ENCODE measurements at regions not wholly inside any gene's neighbourhood (a gene's known extent, or its start where the extent isn't known, plus 50 kb on each side); places are given as distances from the start of the nearest gene placed in this dataset.

DNA sequence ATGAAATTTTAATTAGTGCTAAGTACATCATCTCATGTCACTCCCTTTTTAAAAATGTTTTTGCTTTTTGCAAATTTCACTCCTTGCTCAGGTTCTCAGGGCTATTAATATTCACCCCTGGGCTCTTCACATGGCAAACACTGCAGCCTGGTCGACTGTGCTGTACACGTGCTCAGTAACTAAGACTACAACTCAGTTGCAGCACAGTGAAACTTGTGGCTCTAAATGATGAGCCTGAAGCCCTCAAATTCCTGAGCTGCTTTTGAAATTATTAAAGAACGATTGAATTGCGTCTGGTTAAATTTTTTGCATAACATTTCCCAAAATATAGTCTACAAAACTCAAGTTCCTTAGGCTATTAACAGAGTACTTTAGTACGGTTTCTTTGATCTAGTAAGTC lies 159.3 kb upstream of the C2CD4B start:
- H3K27me3 ChIP-seq (ENCODE audit: insufficient read depth, low read depth, low read length) = no peaks in the 10 kb centered on the region
- H2AFZ ChIP-seq (ENCODE audit: low read depth, low read length) = no peak overlapping the region
- H4K20me1 ChIP-seq (ENCODE audit: insufficient read depth) = no peaks in the 10 kb centered on the region
- no peaks in the 10 kb centered on the region for H3K9me3 ChIP-seq (ENCODE audit: low read length)
- no peak overlapping the region for H3K4me2 ChIP-seq (ENCODE audit: low read length)
- H3K36me3 ChIP-seq (ENCODE audit: insufficient read depth, low read length) = no peaks in the 10 kb centered on the region
- no peaks in the 10 kb centered on the region for H3K9me2 ChIP-seq (ENCODE audit: insufficient read depth, low read length)
- H3K9ac ChIP-seq (ENCODE audit: low read length) = no peak overlapping the region
- H3K27ac ChIP-seq (ENCODE audit: low read length) = no peak overlapping the region
- TF ChIP-seq RAD21 (conservative IDR thresholded peaks at IDR 0.05) (no peak), POLR2AphosphoS5 (IDR thresholded peaks at IDR 0.05) (no peak), TAF1 (IDR thresholded peaks at IDR 0.05; ENCODE audit: low read depth) (no peak), MXI1 (conservative IDR thresholded peaks at IDR 0.05; ENCODE audit: poor library complexity, severe bottlenecking) (no peak), EP300 (conservative IDR thresholded peaks at IDR 0.05; ENCODE audit: poor library complexity, severe bottlenecking) (no peak), EZH2 (IDR thresholded peaks at IDR 0.05; ENCODE audit: borderline replicate concordance, insufficient read depth, low read length, poor library complexity, severe bottlenecking) (no peak), SMC3 (conservative IDR thresholded peaks at IDR 0.05; ENCODE audit: poor library complexity) (no peak)
- TF ChIP-seq, protein P1, sequence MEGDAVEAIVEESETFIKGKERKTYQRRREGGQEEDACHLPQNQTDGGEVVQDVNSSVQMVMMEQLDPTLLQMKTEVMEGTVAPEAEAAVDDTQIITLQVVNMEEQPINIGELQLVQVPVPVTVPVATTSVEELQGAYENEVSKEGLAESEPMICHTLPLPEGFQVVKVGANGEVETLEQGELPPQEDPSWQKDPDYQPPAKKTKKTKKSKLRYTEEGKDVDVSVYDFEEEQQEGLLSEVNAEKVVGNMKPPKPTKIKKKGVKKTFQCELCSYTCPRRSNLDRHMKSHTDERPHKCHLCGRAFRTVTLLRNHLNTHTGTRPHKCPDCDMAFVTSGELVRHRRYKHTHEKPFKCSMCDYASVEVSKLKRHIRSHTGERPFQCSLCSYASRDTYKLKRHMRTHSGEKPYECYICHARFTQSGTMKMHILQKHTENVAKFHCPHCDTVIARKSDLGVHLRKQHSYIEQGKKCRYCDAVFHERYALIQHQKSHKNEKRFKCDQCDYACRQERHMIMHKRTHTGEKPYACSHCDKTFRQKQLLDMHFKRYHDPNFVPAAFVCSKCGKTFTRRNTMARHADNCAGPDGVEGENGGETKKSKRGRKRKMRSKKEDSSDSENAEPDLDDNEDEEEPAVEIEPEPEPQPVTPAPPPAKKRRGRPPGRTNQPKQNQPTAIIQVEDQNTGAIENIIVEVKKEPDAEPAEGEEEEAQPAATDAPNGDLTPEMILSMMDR (IDR thresholded peaks at IDR 0.05; ENCODE audit: poor library complexity, severe bottlenecking) = no peak
- no peak overlapping the region for H3K4me3 ChIP-seq (ENCODE audit: low read length)
- H3F3A ChIP-seq (ENCODE audit: insufficient read depth, low read length, poor library complexity, severe bottlenecking) = no peaks in the 10 kb centered on the region
- no peaks in the 10 kb centered on the region for H3K79me2 ChIP-seq (replicated peaks; ENCODE audit: insufficient read depth, low read length)

DNA sequence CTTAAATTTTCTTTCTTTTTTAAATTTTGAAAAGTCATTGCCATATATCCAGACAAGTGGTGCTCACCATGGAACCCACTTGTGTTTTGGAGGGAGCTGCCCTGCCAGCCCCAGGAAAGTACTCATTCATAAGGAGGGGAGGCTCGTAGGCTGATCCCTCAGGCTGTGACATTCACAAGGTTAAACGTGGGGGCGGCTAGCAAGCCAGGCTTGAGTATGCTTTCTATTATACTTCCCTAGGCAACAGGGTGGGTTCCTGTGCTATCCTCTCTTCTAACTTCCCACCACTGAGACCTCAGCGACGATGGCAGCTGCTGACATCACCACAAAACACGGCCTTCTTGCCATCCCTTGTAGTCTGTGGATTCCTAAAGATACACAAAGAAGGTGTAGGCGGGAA lies 160.5 kb upstream of the C2CD4B start:
- TF ChIP-seq MXI1 (conservative IDR thresholded peaks at IDR 0.05; ENCODE audit: poor library complexity, severe bottlenecking) (no peak), SMC3 (conservative IDR thresholded peaks at IDR 0.05; ENCODE audit: poor library complexity) (no peak)
- TF ChIP-seq, protein P1 (IDR thresholded peaks at IDR 0.05; ENCODE audit: poor library complexity, severe bottlenecking) = no peak
- Histone ChIP-seq H3F3A (ENCODE audit: insufficient read depth, low read length, poor library complexity, severe bottlenecking) (no peaks in the 10 kb centered on the region), H3K4me3 (ENCODE audit: low read length) (no peak overlapping the region), H3K27ac (ENCODE audit: low read length) (no peak overlapping the region), H3K27me3 (ENCODE audit: insufficient read depth, low read depth, low read length) (no peaks in the 10 kb centered on the region), H3K9me2 (ENCODE audit: insufficient read depth, low read length) (no peaks in the 10 kb centered on the region), H3K9ac (ENCODE audit: low read length) (no peak overlapping the region), H3K9me3 (ENCODE audit: low read length) (no peaks in the 10 kb centered on the region), H2AFZ (ENCODE audit: low read depth, low read length) (no peak overlapping the region), H3K79me2 (replicated peaks; ENCODE audit: insufficient read depth, low read length) (no peaks in the 10 kb centered on the region), H4K20me1 (ENCODE audit: insufficient read depth) (no peaks in the 10 kb centered on the region), H3K4me2 (ENCODE audit: low read length) (no peak overlapping the region), H3K36me3 (ENCODE audit: insufficient read depth, low read length) (no peaks in the 10 kb centered on the region)

DNA sequence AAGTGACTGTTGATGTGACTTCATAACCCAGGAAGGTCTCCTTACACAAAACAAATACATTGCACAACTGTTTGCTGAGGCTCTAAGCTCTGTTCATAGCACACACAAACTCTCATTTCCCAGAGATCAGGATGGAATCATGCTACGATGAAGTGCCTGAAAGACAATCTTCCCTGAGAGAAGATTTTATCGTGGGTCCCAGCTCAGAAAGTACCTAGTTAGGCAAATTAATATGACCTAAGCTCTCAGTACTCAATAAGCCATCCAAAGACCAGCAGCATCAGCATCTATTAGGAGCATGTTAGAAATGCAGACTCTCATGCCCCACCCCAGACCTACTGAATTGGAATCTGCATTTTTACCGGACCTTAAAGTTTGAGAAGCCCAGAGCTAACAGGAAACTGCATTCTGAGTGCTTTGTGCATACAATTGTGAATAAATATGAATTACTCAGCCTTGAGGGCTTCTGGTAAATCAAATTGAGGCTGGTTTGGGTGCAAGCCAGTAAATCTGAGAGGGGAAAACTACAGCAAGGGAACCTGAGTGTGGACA lies 161.5 kb upstream of the C2CD4B start:
- H3K9me2 ChIP-seq (ENCODE audit: insufficient read depth, low read length) = no peaks in the 10 kb centered on the region
- H3K9me3 ChIP-seq (ENCODE audit: low read length) = no peaks in the 10 kb centered on the region
- H3K9ac ChIP-seq (ENCODE audit: low read length) = no peak overlapping the region
- no peaks in the 10 kb centered on the region for H3F3A ChIP-seq (ENCODE audit: insufficient read depth, low read length, poor library complexity, severe bottlenecking)
- no peak for TF ChIP-seq MXI1 (conservative IDR thresholded peaks at IDR 0.05; ENCODE audit: poor library complexity, severe bottlenecking)
- TF ChIP-seq, protein P2, sequence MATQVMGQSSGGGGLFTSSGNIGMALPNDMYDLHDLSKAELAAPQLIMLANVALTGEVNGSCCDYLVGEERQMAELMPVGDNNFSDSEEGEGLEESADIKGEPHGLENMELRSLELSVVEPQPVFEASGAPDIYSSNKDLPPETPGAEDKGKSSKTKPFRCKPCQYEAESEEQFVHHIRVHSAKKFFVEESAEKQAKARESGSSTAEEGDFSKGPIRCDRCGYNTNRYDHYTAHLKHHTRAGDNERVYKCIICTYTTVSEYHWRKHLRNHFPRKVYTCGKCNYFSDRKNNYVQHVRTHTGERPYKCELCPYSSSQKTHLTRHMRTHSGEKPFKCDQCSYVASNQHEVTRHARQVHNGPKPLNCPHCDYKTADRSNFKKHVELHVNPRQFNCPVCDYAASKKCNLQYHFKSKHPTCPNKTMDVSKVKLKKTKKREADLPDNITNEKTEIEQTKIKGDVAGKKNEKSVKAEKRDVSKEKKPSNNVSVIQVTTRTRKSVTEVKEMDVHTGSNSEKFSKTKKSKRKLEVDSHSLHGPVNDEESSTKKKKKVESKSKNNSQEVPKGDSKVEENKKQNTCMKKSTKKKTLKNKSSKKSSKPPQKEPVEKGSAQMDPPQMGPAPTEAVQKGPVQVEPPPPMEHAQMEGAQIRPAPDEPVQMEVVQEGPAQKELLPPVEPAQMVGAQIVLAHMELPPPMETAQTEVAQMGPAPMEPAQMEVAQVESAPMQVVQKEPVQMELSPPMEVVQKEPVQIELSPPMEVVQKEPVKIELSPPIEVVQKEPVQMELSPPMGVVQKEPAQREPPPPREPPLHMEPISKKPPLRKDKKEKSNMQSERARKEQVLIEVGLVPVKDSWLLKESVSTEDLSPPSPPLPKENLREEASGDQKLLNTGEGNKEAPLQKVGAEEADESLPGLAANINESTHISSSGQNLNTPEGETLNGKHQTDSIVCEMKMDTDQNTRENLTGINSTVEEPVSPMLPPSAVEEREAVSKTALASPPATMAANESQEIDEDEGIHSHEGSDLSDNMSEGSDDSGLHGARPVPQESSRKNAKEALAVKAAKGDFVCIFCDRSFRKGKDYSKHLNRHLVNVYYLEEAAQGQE (IDR thresholded peaks at IDR 0.05; ENCODE audit: borderline replicate concordance) = no peak
- TF ChIP-seq RAD21 (conservative IDR thresholded peaks at IDR 0.05) = no peak
- TF ChIP-seq SMC3 (conservative IDR thresholded peaks at IDR 0.05; ENCODE audit: poor library complexity) = no peak
- no peak for TF ChIP-seq POLR2AphosphoS5 (IDR thresholded peaks at IDR 0.05)
- TF ChIP-seq EP300 (conservative IDR thresholded peaks at IDR 0.05; ENCODE audit: poor library complexity, severe bottlenecking) = no peak
- no peak for TF ChIP-seq EZH2 (IDR thresholded peaks at IDR 0.05; ENCODE audit: borderline replicate concordance, insufficient read depth, low read length, poor library complexity, severe bottlenecking)
- no peak for TF ChIP-seq TAF1 (IDR thresholded peaks at IDR 0.05; ENCODE audit: low read depth)
- TF ChIP-seq, protein P1 (IDR thresholded peaks at IDR 0.05; ENCODE audit: poor library complexity, severe bottlenecking) = no peak
- H3K27ac ChIP-seq (ENCODE audit: low read length) = no peak overlapping the region
- H3K4me2 ChIP-seq (ENCODE audit: low read length) = no peak overlapping the region
- H3K36me3 ChIP-seq (ENCODE audit: insufficient read depth, low read length) = no peaks in the 10 kb centered on the region
- no peaks in the 10 kb centered on the region for H4K20me1 ChIP-seq (ENCODE audit: insufficient read depth)
- H3K79me2 ChIP-seq (replicated peaks; ENCODE audit: insufficient read depth, low read length) = no peaks in the 10 kb centered on the region
- no peak overlapping the region for H2AFZ ChIP-seq (ENCODE audit: low read depth, low read length)
- H3K27me3 ChIP-seq (ENCODE audit: insufficient read depth, low read depth, low read length) = no peaks in the 10 kb centered on the region
- no peak overlapping the region for H3K4me3 ChIP-seq (ENCODE audit: low read length)
